Umbilical cord (tissue), 1 donor: ENCODE measurements at regions not wholly inside any gene's neighbourhood (a gene's known extent, or its start where the extent isn't known, plus 50 kb on each side); places are given as distances from the start of the nearest gene placed in this dataset.

Experiments
- DNase-seq: peaks from one replicate; pipeline ENCODE4 v3.0.0-alpha.2; 2015; ENCODE audit warnings: low spot score

DNA sequence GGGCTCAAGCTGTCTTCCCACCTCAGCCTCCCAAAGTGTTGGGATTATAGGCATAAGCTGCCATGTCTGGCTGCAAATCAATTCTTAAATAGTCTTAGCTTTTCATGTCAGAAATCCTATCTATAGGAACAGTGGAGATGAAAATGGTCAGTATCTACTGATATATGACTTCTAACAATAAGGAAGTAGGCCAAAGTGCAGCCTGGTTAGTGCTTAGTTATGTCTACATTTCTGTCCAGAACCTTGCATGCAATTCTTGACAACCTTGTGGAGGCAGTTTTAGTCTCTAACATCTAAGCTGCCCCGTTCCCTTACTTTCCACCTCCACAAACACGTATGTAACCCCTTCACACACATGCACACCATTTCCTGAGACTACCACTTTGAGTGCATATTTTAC lies 169.2 kb upstream of the SPATS2L start:
- DNase-seq: no peak

DNA sequence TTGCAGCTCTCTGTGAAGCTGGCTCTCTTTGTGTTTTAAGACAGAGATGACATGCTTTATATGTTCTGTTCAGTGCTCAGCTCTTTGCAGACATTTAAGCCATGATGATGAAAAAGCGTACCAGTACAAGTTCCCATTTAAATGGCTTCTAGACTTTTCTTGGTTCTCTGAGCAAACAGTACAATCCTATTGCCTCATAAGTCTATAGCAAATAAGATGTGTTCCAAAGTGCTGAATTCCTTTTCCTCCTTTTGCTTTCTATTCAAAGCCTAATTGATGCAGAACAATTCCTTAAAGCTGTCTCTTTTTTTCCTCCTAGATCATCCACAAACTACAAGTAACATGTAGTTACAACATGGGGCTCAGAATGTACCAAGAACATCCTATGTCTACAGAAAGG lies 168.8 kb upstream of the SPATS2L start:
- DNase-seq: no peak

DNA sequence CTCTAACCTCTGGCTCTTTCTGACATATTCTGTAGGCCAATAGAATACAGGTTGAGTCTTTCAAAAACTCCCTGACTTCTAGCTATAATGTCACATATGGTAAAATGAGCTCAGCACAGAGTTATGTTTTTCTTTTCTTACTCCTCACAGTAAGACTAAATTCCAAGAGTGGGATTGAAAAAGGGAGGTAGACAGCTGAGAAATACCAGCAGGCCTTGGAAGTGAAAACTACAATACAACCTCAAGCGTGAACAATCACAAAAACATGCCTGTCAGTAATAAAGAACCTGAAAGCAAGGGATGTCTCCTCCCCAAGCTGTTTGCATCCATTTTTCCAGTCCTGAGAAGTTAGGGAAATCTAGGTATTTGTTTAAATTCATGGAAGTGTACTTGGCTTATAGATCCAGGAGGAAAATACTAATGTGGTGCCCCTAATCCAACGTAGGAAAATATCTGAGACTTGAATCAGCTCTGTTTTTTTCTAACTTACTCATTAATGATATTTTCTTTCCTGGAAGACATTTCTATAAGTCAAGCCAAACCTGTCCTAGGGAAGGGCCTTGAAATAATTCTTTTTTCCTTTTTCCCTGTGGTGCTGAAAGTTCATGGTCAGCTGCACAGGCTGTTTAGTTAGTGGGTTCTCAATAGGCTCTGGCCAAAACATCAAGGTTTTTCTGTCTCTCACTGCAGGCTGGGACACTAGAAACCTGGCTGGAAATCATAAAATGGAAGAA lies 167.9 kb upstream of the SPATS2L start:
- DNase-seq: peak; percentile 40

DNA sequence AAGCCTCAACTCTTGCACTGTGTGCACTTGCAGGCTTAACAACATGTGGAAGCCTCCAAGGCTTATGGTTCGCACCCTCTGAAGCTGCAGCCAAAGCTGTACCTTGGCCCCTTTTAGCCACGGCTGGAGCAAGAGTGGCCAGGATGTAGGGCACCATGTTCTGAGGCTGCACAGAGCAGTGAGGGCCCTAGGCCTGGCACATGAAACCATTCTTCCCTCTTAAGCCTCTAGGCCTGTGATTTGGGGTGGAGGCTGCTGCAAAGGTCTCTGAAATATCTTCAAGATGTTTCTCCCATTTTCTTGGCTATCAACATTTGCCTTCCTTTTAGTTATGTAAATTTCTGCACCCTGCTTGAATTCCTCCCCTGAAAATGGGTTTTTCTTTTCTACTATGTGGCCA lies 161.9 kb upstream of the SPATS2L start:
- DNase-seq: no peak

DNA sequence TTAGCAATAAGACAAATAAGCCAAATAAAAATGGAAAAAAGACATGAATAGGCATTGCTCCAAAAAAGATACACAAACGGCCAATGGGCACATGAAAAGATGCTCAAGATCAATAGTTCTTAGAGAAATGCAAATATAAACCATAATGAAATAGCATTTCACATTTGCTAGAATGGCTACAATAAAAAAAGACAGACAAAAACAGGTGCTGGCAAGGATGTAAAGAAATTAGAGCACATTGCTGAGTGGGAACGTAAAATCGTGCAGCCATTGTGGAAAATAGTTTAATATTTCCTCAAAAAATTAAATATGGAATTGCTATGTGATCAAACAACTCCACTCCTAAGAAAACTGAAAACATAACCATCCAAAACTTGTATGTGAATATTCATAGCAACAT lies 160.0 kb upstream of the SPATS2L start:
- DNase-seq: no peak

DNA sequence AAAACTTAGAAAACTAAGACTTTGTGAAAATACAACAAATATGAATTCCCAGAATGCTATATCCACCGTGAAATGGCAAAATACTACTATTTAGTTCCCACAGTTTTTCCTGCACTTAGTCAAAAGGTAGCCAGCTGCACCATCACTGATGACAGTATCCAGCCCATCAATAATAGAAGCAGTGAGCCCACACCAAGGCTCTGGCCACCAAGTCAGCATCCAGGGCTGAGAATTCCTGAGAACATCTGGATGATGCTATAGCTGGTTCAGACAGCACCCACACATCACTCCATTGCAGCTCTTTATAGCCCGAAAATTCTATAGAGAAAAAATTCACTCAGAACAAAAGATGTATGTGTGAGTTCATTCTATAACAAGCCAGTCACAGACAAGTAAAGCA lies 159.1 kb upstream of the SPATS2L start:
- DNase-seq: no peak

DNA sequence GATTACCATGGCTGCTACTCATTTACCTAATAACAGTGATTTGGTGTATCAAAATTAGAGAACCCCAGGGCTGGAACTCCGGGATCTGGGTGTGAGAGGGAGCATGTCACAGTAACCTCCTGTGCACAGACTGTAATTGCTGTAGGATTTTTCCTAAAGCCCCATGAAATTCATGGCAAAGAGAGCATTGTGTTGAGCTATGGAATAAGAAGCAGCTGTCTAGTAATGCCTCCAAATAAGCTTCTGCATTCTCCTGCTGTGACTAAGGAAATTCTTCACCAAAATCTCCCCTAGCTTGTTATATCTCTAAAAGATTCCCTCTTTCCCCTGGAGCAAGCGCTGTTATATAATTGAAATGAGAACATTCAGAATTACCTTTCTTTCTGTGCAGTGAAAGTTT lies 158.1 kb upstream of the SPATS2L start:
- DNase-seq: peak; percentile 81

DNA sequence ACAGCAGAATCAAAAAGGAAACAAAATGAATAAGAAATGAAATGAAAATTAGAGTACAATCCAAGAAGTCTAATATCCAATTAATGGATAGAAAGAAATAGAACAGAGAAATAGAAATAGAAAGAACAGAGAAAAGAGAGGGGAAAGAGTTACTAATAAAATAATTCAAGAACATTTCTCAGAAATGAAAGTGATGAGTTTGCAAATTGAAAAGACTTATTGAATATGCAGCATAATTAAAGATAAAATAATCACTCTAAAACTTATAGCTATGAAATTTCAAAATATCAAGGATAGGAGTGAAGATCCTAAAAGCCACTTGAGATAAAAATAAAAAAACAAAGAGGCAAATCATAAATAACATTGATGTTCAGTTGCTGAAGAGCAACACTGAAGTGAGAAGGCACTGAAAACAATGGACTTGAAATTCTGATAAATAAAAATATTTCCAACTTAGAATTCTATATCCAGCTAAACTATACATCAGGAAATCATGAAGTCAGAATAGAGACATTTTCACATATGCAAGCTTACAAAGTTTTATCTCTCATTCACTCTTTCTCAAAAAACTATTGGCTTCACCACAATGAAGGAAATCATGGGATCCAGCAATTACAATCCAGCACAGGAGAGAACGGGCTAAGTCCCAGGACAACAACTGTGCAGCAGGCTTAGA lies 155.9 kb upstream of the SPATS2L start:
- DNase-seq: no peak

DNA sequence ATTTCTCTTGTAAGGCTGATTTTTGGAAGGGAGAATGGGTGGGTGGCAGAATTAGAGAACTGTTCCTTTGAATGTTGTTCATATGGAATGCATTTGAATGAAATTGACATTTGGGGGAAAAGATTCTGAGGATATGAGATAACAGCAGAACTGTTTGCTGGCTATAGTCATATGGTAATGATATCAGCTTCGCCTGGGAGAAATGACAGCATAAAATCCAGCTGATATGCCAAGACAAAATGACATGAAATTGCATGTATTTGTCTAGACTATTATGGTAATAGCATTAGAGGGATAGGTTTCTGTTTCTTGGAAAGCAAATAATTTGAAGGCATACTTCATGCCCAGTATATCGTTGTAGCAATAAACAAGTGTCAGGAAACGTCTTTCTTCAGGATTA lies 150.8 kb upstream of the SPATS2L start:
- no peak for DNase-seq

DNA sequence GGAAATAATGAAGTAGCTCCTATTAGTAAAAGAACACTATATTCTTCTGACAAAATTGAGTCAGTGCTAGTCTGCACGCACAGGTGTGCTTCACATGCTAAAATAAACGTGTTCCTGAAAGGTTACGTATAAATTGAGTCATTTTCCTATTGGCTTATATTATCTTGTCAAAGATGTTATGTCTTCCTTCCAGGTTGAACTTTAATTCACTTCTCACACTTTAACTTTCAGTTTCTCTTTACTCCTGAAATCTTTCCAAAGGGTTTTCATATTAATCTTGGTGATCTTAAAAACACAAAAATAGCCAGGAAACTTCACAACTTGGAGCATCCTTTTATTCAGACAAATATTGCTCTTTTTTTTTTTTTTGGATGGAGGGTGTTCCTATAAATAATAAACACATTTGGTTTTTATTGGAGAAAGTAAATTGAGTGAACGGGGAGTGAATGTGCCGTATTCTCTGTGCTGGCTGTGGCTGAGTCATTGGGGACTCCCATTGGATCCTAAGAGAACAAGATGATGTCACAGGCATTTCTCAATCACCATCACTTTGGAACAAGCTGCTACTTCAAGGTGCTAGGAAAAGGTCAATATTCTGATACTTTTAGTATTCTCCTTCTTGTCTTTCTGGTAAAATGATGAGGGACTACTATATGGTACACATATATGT lies 150.2 kb upstream of the SPATS2L start:
- no peak for DNase-seq

DNA sequence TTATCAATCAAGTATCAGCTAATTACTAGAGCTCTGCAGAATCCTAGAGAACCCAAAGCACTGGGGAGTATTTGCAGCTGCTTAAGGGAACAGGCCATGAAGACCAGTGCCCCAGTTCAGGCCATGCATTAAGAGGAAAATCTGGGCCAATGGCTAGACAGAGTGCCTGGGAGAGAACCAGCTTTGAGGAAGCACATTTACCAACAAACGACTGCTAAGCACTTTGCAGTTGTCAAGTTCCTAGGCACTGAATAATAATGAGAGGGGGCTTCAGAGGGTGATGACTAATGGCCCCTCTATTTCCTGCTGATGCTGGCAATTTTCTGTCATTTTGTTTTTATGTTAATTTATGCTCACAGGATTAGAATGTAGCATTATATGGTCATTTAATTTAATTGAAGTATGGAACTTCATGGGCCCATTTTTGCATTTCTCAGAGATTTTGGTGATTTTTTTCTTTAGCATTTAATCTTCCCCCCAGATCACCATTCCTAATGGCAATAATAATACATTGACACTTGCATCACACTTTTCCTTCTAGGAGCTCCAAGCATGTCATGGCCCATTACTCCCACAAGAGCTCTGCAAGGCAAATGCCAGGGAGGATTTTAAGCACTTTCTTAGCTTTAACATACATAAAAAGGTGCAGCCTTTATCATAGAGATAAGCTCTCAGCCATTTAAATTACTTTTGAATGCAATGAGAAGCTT lies 147.7 kb upstream of the SPATS2L start:
- DNase-seq: no peak

DNA sequence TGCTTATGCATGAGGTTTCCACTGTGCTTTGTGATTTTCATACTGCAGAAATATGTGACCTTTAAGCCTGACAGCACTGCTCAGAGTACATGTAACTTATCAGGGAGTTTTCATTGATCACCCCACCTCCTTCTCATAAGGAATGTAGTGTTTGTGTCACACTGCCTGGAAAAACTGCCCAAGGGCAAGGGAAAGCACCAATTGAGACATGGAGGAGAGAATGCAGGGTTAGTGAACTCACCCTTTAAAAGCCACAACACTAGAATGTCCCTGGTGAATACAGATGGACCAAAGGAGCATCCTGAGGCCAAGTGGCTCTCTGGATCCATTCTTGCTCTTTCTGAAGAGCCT lies 147.2 kb upstream of the SPATS2L start:
- DNase-seq: no peak

DNA sequence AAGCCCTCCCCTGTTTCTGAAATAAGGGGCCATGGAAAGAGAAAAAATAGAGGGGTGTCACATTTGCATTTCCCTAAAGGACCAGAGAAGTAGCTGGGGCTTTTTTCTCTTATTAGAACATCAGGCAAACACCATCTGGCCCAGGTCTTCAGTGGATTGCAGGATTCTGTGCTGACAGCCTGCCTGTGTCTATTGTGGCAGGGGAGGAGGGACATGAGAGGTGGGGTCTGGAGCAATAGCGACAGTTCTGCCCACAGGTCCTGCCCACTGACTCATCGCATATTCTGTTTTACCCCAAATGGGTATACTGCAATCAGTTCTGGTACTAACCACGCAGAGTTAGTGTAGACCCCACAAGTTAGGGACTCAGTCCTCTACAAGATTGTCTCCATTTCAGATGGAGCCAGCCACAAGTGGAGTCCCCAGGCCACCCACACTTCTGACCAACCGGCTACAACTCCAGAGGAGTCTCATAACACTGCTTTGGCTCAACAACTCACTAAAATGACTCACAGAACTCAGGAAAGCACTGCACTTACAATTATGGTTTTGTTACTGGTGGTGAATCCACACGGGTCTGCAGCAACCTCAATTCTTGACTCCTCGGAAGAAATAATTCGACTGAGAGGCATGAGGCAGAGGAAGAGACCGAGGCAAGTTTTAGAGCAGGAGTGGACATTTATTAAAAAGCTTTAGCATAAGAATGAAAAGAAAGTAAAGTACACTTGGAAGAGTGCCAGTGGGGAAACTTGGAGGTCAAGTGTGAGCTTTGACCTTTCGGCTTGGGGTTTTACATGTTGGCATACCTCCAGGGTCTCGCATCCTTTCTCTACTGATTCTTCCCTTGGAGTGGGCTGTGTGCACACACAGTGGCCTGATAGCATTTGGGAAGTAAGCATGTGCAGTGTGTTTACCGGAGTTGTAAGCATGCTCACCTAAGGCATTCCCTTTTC lies 146.4 kb upstream of the SPATS2L start:
- DNase-seq: no peak

DNA sequence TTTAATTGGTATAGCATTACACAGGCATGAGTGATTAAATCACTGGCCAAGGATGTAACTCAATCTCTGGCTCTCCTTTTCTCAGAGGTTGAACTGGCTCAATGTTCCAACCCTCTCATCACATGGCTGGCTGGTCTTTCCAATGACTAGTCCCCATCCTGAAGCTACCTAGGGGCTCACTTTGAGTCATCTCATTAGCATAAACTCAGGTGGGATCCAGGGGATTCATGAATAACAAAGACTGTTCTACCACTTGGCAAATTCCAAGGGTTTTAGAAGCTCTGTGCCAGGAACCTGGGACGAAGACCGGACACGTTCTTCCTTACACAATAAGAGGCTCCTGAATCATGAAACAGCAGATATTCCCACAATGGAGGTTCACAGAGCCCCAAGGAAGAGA lies 145.0 kb upstream of the SPATS2L start:
- no peak for DNase-seq

DNA sequence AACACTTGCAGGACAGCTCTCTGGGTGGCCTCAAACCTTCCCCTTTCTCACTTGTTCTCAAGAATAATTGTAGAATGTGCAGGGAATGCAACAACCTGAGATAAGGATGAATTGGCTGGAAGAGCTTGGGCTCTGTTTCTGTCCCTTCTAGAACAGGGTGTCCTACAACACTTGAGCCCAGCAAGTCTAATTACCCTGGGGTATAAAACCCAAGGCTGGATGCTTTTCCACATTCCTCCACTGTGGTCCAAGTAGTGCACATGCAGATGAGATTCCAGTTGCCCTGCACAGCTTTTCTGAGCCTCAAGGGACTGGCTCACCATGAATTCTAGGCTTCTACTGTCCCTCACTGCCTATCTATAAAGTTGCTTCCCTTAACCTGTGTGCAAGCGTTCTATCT lies 140.8 kb upstream of the SPATS2L start:
- DNase-seq: no peak

DNA sequence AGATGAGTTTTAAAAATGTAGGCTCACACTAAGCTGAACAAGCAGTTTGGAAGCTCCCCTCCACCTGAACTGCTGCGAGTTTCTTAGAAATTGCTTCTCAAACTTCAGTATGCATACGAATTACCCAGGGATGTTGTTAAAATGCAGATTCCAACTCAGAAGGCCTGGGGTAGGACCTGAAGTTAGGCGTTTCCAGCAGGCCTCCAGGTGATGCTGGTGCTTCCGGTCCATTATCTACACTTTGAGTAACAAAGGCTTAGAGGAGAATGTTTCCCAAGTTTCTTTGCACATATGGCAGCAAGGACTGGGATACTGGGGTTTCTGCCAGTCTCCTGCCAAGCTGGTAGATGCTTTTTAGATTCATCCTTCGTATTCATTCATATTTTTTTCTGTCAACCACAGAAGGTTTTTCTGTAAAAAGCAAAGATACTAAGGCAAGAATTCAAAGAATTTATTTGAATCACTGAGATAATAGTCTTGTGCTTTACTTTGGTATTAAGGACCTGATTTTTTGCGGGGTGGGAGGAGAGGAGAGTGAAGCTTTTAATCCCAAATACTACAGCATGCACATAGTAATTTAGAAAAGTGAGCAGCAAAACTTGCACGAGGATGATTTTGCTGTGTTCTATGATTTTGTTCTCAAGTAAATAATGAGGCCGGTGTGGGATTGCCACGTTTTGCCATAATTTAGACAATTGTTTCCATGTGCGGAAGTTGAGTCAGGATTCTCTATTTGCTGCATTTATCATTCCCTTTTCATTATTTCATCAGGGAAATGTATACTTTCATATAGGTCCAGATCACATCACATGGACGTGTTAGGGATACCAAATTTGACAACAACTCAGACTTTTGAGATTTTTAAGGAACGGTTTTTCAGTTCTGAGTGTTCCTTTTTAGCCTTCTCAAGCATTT lies 137.6 kb upstream of the SPATS2L start:
- no peak for DNase-seq

DNA sequence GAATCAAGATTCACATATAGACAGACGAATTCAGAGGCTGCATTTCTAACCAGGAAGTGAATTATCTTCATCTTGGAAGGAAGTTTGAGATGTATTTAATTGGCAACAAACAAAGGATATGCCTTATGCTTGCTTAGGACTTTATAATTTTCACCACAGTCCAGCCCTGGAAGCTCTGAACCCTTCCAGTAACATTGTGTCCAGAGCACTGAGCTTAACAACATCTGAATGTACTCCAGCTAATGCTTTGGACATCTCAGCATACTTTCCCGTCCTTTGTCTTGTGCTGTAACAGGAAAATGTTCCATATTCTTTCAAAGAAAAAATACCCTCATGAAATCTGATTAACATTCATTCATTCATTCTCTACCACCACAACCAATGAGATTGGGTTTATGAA lies 136.3 kb upstream of the SPATS2L start:
- DNase-seq: no peak

DNA sequence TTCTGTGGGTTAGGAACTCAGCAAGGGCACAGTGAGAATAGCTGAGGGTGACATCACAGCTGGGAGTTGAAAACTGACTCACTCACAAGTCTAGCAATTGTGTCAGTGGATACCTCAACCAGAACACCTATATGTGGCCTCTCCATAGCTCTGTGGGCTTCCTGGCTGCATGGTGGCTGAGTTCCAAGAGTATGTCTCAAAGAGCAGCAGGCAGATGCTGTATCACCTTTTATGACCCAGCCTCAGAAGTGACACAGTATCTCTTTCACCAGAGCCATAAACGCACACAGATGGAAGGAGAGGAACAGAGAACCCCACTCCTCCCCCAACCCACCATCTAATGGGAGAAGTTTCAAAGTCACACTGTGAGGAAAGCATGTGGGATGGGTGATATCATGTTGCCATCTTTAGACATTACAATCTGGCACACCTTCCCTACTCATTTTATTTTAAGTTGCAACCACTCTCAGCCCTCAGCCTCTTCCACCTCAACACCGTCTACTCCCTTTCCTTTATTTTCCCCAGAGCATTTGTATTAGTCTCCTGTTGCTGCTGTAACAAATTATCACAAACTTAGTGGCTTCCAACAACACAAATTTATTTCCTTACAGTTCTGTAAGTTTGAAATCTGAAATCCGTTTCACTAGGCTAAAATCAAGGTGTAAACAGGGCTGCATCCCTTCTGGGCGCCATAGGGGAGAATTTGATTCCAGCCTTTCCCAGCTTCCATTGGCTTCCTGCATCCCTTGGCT lies 134.6 kb upstream of the SPATS2L start:
- DNase-seq: no peak

DNA sequence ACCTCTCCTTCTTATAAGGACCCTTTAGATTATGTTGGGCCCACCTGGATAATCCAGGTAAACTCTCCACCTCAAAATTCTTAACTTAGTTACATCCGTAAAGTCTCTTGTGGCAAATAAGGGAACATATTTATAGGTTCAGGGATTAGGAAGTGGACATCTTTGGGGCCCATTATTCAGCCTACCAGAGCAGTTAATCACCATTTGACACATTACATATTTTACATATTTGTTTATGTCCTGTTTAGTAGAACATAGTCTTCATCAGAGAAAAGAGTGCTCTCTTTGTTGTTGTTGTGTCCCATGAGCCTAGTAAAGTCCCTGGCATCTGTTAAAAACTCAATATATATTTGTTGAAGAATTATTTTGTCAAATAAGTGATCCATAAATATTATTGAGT lies 134.0 kb upstream of the SPATS2L start:
- no peak for DNase-seq
